ENCODE measurements at regions not wholly inside any gene's neighbourhood (a gene's known extent, or its start where the extent isn't known, plus 50 kb on each side); places are given as distances from the start of the nearest gene placed in this dataset.
"Not testable (repeated sequence)": the region's sequence is repeated elsewhere in the genome, so short reads cannot be mapped to it uniquely, and the experiment has no call there.

DNA sequence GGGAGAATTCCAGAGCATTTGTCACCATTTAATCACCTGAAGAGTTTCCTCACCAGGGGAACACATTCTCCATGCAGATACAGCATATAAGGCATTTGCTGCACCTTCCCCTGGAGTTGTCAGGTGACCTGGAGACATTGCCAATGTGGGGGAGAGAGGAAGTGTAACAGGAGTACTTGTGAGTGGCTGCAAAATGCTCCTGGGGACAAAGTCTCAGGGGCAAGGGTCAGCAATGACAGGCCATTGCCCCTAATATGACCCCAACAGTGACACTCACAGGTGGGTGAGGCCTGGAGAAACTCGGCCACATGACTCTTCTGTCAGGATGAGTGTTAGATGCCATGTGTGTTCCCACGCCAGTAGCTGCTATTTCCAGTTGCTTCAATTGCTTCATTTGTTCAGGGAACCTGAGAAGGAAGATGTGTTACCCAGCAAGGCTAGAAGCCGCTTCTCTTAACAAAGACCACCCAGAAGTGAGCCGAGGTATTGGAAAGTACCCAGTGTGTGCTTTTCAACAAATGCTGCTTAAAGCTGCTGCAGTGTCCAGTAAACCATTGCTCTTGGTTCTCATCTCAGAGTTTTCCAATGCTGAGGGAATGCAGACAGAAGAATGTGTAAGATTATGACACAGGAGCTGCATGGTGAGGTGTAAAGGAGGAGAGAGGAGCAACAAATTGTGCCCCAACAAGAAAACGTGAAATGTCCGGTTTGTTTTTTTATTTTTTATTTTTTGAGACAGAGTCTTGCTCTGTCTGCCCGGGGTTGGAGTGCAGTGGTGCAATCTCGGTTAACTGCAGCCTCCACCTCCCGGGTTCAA is 128.2 kb upstream of the SLC44A1 start:
- no peak for DNase-seq

DNA sequence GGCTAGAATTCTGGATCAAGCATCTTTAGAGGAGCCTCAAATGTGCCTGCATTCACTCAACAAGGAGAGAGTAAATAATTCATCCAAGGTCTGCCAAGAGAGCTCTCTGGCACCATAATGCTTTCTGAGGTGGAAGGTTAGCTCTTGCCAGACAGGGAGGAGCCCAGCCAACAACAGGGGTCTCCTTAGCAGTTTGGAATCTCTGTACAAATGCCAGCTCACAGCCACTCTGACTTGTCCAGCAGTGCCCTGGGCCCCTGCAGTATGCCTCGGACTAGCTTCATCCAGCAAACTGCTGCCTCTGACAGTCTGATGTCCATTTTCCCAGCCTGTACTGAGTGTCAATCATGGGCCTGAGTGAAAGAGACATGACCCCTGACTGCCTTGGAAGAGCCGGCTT is 127.2 kb upstream of the SLC44A1 start:
- DNase-seq, result no peak

DNA sequence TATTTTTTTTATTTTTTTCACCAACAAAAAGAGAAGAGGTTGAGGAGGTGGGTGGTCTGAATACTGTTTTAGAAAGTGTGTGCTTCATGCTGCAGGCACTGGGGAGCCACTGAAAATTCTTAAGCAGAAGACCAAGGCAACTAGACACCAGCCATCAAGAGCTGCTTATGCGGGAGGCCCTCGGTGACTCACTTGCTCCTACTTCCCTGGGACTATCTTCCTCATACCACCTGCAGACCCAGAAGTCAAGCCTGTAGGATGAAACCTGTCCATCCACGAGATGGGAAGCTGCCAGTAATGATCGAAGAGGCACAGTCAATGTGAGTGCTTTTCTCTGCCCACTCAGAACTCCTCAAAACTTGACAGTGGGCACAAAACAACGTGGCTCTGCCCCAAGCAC is 125.8 kb upstream of the SLC44A1 start:
- no peak for DNase-seq

DNA sequence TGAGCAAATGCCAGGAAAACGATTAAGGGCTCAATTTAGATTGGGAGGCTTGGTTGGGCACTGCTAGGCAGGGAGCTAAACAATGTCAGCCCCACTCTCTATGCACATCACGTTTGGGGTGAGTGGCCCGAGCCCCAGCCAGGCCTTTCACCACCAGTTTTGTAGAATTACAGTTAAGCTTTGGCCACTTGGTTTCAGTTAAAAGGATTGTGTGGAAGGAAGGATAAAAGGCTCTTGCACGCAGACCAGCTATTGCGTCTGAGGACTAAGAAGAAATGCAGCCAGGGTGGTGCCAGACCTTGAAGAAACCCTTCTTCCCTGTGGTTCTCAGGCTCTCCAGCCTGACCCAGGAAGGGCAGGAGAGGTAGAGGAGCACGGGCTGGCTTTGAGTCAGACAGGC is 125.3 kb upstream of the SLC44A1 start:
- DNase-seq, result no peak

DNA sequence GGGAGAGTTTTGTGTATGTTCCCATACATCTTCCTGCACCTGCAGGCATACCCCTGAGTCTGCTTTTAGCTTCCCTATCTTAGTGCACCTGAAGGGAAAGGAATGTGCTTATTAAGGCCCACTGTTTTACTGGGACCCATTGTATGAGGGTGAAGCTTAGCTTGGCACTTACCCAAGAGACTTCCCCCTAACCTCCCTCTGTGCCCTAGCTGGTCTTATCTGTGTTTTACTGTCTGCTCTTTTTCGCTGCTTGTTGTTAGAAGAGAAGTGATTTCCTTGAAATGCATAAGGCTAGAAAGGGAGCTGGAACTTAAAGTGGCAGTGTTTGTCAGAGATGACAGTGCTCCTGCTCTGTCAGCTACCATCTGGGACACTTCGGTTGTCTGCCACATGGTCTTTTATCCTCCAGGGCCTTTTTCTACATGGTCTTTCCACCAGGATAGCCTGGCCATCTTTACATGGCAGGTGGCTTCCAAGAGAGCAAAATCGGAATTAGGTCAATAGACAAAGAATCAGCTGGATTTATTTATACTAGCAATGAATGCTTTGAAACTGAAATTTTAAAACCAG is 122.5 kb upstream of the SLC44A1 start:
- DNase-seq, result no peak

DNA sequence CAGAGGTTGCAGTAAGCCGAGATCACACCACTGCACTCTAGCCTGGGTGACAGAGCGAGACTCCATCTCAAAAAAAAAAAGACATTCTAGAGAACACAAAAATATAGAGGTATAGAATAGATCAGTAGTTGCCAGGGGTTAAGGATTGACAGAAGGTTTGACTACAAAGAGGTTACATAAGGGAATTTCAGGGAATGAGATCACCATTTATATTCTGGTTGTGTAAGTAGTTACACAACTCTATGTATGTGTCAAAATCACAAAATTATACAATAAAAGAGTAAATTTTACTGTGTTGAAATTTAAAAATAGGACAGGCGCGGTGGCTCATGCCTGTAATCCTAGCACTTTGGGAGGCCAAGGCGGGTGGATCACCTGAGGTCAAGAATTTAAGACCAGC is 119.9 kb upstream of the SLC44A1 start:
- DNase-seq, result not testable (repeated sequence)

DNA sequence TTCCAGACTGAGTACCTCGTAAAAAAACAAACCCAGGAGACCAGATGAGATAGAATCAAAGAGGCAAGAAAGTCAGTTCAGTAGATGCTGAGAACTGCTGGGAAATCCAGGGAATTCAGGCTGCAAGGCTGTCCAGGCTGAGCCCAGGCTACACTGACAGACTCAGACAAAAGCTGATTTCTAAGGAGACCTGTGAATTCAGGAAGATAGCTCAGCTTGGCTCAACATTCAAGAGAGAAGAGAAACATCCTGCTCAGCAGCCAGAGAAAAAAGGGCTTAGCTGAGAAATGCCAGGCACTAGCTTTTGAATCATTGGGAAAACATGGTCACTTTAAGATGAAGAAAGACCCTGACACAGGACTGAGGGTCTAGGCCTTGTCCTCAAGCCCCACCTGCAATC is 118.2 kb upstream of the SLC44A1 start:
- no peak for DNase-seq

DNA sequence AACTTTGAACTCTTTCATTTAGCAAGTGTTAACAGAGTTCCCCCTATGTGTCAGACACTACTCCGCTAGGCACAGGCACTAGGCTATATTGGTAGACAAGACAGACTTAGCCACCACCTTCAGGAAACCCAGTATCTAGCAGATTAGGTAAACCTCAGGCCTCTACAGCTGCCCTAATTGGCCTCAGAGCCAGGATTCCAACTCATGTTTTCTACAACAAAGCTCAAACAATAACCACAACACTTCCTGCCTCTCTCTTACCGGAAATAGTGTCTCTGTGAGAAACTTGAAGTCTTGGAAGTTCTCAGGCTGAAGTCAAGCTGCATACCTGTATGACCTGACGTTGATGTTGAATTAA is 116.6 kb upstream of the SLC44A1 start:
- peak in 1 of 2 donors; percentile 91 for DNase-seq

DNA sequence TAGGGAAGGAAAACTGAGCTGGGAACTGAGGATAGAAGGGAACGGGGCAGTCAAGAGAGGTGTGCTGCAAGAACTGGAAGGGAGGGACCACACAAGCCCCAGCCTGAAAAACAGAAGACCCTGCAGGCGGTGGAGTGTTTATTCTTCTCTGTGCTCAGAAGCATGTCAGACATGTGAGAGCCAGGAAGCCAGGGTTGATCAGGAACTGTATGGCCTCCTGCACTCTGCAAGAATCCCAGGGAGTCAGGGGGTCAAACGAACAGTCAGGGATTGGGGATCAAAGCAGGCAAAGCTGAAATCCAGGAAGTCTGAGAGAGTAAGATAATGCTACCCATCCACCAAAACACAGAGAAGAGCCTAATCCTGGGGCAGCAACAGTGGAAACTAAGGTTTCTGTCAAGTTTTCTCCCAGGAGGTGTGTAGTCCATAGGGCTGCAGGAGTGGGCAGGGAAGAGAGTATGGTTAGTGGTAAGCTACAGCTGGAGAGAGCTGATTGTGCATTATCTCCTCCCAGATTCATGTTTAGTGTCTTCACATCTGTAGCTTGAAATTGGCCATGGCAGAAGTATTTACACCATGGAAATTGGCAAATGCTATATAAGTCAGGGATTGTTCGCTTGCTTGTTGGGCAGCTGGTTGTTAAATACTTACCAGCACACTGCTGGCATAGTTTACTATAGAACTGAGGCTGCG is 115.4 kb upstream of the SLC44A1 start:
- DNase-seq, result no peak

DNA sequence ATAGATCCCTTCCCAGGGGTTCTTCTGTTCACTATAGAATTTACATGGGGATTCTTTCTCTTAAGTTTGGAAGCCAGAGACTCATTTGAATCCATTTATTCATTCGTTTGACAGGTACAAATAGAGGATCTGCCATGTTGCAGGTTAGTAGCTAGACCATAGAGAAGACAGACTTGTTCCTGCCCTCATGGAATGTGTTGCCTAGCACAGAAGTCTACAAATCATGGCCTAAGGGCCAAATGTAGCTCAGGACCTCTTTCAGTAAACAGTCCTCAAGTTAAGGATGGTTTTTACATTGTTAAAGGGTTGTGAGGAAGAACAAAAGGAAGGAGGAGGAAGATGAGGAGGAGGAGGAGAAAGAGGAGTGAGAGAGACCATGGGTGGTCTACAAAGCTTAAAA is 114.7 kb upstream of the SLC44A1 start:
- DNase-seq, result no peak

DNA sequence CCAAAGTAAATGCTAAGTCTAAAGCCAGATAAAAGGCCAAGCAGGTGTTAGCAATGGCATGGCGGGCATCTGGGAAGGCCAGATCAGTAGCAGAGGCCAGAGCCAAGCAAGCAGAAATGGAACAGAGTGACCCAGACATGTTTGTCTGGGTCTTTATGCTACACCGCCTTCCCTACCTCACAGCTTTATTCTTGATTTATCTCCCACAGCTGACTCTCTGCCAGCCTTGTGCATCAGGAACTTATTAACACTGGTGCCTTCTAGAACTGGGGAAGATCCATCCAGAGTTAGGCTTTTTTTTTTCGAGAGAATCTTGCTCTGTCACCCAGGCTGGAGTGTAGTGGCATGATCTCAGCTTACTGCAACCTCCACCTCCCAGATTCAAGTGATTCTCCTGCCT is 112.5 kb upstream of the SLC44A1 start:
- DNase-seq, result no peak

DNA sequence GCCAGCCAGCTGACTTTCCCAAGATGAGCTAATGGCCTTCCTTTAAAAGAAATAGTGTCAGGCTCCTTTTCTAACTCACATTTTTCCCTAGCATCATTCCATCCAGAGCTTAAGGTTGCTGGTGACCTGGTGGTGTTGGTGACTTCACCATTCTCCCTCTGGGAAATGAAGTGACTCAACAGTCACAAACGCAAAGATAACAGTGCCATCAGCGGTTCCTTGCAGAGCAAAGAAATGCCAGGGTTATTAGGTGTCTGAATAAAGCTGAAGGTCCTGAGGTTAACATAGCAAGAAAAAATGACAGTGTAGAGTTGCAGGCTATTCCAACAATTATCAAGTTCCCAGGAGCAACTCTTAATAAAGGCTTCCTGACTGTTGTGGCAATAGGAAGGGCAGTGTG is 111.8 kb upstream of the SLC44A1 start:
- DNase-seq, result no peak

DNA sequence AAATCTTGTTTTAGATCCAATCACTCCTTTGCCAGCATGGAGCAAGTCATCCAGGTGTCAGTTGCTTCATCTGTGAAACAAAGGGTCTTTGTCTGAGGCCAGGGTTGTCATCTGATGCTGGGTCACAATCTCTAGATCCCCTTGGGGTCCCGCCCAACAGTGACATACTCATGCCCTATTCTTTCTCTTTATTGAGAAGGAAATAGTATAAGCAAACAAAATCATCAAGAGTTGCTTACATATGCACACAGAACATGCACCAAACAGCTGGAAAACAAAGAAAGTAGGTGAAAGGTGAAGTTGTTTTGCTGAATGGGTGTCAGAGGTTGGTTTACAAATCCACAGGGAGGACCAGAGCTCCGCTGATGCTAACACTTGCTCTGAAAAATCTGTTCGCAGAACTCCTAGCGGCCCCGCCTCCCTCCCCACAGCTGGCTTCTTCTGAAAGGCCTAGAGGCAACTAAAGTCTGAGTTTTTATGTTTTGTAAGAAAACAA is 106.1 kb upstream of the SLC44A1 start:
- no peak for DNase-seq

DNA sequence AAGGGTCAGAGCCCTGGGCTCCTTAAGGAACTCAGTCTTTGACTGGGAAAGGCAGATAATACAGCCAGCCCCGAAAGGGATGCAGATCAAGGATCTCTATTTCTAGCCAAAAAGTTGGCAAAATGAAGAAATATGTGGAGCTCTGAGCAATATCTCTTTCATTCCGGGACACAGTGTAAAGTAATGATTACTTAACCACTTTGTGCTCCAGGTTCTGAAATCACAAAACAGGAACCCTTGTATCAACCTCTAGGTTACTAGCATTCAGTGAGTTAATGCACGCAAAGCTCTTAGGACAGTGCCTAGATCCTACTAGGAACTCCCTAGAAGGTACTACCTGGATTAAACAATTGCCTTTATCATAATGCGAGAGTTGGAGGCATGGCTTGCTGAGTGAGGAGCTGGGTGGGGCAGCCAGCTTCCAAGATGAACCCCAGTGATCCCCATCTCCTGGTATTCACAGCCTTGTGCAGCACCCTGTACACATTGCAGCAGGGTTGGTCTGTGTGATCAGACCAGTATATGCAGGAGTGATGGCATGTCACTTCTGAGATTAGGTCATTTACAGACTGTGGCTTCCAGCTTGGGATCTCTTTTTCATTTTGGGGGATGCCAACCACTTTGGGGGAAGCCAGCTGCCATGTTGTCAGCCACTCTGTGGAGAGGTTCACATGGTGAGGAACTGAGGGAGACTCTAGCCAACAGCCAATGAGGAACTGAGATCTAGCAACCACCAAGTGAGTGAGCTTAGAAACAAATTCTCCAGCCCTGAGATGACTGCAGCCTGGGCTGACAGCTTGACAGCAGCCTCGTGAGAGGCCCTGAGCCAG is 103.1 kb upstream of the SLC44A1 start:
- no peak for DNase-seq

DNA sequence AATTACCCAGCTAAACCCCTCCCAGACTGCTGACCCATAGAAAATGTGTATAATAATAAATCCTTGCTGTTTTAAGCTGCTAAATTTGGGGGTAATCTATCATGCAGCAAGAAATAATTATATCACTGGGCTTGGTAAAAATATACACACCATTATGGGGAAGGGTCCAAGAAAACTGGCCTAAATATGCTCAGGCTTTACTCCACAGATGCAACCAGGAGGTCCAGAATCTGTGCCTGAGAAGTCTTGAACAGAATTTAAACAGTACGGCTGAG is 102.5 kb upstream of the SLC44A1 start:
- no peak for DNase-seq

DNA sequence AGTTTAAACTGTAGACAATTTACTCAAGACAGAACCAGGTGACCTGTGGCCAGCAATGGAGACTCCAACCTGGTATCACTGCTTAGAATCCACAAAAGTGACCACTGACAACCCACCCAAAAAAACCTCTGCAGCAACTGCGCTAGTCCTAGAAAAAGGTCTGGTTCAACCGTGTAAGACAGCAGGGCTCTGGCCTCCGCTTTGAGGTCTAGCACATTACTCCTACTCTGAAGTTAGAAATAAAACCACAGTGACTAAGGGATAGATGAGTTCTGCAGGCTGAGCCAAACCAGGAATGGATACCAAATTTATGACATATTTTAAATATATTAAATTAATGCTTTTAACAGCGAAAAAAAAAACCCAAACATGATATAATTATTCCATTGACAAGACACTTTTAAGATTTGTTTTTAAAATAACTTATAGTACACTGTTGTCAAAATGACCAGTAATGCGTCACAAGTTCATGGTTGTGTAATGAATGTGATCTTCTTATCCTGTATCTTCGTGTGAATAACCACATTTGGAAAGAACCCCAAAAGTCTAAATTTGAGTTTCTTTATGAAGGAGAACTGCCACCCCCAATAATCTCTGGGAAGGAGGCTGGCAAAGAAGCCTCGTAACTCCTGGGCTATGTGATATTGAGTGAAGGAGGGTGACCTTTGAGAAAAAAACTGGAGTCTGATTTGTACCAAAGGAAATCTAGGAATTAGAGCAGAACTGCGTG is 101.9 kb upstream of the SLC44A1 start:
- DNase-seq, result peak in 1 of 2 donors; percentile 9

DNA sequence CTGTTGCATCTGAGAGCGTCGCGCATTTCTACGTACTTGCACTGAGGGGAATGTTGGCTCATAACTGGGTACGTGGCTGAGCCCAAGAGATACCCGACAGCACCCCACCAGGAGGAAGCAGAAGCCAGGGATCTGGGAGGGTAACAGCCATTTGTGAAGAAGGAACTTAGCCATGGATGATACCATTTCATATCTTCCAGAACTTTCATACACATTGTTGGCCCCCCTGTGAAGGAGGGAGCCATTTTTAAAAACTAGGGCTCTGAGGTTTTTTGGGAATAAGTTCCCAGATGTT is 101.4 kb upstream of the SLC44A1 start:
- DNase-seq, result no peak

DNA sequence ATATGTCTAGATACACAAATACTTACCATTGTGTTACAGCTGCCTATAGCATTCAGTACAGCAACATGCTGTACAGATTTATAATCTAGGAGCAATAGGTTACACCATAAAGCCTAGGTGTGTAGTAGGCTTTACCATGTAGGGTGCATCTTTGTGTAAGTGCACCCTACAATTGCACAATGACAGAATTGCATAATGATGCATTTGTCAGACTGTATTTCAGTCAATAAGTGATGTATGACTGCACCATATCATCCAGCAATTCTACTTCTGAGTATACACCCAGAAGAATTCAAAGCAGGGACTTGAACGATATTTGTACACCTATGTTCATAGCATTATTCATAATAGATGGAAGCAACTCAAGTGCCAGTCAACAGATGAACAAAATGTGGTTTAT is 100.4 kb upstream of the SLC44A1 start:
- DNase-seq, result no peak

DNA sequence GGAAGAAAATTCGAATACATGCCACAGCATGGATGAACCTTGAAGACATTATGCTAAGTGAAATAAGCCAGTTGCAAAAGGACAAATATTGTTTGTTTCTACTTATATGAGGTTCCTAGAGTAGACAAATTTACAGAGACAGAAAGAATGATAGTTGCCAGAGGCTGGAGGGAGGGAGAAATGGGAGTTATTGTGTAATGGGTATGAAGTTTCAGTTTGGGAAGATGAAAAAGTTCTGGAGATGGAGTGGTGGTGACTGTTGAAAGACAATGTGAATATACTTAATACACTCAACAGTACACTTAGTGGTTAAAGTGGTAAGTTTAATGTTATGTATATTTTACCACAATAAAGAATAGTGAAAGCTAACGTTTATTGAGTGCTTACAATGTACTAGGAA is 99.6 kb upstream of the SLC44A1 start:
- no peak for DNase-seq

DNA sequence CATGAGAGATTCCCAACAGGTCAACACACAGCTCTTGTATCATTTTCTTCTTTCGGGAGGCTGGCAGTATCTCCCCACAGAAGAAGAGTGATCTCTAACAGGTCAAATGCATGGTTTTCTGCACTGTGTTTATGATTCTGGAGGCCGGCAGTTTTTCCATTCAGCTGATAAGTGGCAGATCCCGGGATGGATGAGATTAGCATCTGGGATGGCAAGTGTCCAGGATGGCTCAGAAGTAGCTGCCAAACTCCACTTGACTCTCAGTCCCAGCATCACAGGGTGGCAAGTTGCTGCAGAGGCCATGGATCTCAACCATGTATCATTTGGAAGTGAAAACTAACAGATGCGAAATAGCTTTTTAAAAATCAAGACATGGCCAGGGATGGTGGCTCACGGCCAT is 97.8 kb upstream of the SLC44A1 start:
- no peak for DNase-seq

DNA sequence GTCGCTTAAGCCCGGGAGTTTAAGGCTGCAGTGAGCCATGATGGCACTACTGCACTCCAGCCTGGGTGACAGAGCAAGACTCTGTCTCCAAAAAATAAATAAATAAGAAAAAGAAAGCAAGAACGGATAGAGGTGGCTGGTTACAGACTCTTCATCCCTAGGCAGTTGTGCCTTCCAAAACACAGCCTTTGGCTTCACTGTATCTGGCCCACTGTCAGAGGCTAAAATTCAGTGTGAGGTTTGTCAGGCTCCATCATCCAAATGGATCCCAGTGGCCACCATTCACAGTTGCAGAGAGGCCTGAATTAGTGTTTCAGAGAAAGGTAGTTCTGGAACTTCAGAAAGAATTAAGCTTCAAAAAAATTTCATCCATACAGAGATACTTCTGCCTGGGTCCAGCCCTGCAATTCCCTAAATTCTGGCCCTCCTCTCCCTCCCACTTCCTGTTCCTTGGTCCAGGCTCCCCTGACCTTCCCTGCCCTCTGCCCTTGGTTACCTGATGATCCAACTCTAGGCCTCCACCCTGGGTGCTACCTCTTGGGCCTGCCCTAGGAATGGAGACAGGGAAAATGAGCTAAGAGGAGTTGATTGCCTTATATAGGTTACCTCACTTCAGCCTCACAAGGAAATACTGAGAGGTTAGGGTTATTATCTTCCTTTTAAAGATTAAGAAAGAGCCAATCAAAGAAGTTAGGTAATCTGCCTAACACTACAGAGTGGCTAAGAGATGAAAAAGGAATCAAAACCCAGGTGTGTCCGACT is 97.2 kb upstream of the SLC44A1 start:
- no peak for DNase-seq

DNA sequence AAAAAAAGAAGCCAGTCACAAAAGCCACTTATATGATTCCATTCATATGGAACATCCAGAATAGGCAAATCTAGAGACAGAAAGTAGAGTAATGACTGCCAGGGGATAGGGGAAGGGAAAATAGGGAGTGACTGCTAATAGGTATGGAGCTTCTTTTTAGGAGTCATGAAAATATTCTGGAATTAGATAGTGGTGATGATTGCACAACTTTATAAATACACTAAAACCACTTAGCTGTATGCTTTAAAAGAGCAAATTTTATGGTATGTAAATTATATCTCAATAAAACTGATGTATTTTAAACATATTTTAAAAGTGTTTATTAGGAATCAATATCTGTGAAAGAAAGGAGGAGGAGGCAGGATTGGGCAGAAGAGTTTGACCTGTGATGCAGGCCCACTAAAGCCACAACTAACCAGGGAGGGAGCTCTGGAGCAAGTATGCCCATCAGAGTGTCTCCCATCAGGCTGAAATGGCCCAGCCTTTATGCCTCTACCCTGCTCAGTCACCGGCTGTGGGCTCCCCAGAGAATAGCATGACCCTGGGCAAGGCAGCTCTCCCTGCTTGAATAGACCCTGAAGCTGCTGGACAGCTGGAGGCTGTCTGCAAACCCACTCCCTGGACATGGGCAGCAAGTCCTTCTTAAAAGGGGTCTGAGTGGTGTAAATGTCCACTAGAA is 96.0 kb upstream of the SLC44A1 start:
- DNase-seq, result no peak

Data from bone marrow (tissue), 2 donors.